GM23338 (cell line): ENCODE measurements at regions not wholly inside any gene's neighbourhood (a gene's known extent, or its start where the extent isn't known, plus 50 kb on each side); places are given as distances from the start of the nearest gene placed in this dataset.

Source experiments
- ATAC-seq: fragments of 200-7000 bp; cut with Tn5 transposase; 3 replicates; pipeline ENCODE4 v1.9.1; 2020
- DNase-seq: peaks from one replicate; pipeline ENCODE4 v3.0.0-alpha.2; 2015; ENCODE audit warnings: low spot score
- H2AFZ ChIP-seq: fragments of 200-600 bp; sonication (generic); 2 replicates; pipeline ENCODE4 v1.8.0; 2016; ENCODE audit warnings: antibody characterized with exemption, mild to moderate bottlenecking, moderate library complexity
- H3F3A ChIP-seq: fragments of 200-600 bp; sonication (generic); replicated peaks from 2 replicates; pipeline ENCODE4 v1.8.0; 2017; ENCODE audit warnings: antibody characterized with exemption, mixed run types, low read depth
- H3K27ac ChIP-seq: fragments of 200-600 bp; sonication (generic); 2 replicates; pipeline ENCODE4 v1.6.1; 2016; ENCODE audit warnings: low read depth
- H3K27me3 ChIP-seq: fragments of 200-600 bp; sonication (generic); 2 replicates; pipeline ENCODE4 v1.8.0; 2016; ENCODE audit warnings: mild to moderate bottlenecking, mixed run types, moderate library complexity; ENCODE audit not compliant: insufficient read depth
- H3K36me3 ChIP-seq: fragments of 200-600 bp; sonication (generic); 2 replicates; pipeline ENCODE4 v1.8.0; 2016; ENCODE audit warnings: mild to moderate bottlenecking; ENCODE audit not compliant: insufficient read depth
- H3K4me1 ChIP-seq: fragments of 200-600 bp; sonication (generic); 2 replicates; pipeline ENCODE4 v1.8.0; 2016; ENCODE audit warnings: mild to moderate bottlenecking, moderate library complexity; ENCODE audit not compliant: insufficient read depth
- H3K4me2 ChIP-seq: fragments of 200-600 bp; sonication (generic); 2 replicates; pipeline ENCODE4 v1.7.1; 2017; ENCODE audit warnings: mixed run types
- H3K4me3 ChIP-seq: fragments of 200-600 bp; sonication (generic); 2 replicates; pipeline ENCODE4 v1.6.1; 2016; ENCODE audit warnings: mixed run types
- H3K79me2 ChIP-seq: fragments of 200-600 bp; sonication (generic); replicated peaks from 2 replicates; pipeline ENCODE4 v1.8.0; 2017; ENCODE audit warnings: mild to moderate bottlenecking; ENCODE audit not compliant: insufficient read depth
- H3K9me2 ChIP-seq: fragments of 200-600 bp; sonication (generic); 2 replicates; pipeline ENCODE4 v1.8.0; 2017; ENCODE audit not compliant: insufficient read depth
- H4K20me1 ChIP-seq: fragments of 200-600 bp; sonication (generic); replicated peaks from 2 replicates; pipeline ENCODE4 v1.8.0; 2017; ENCODE audit warnings: mild to moderate bottlenecking; ENCODE audit not compliant: insufficient read depth
- H3K27ac Mint-ChIP-seq: 2 replicates; pipeline ENCODE4 v1.8.0; 2020; ENCODE audit warnings: inconsistent platforms, mild to moderate bottlenecking, moderate library complexity, mixed read lengths
- H3K27me3 Mint-ChIP-seq: 3 replicates; pipeline ENCODE4 v1.8.0; 2022; ENCODE audit warnings: low read depth, mild to moderate bottlenecking, moderate library complexity, mixed read lengths, inconsistent platforms; ENCODE audit not compliant: insufficient read depth, poor library complexity
- H3K36me3 Mint-ChIP-seq: 3 replicates; pipeline ENCODE4 v1.8.0; 2021; ENCODE audit warnings: low read depth, mild to moderate bottlenecking, inconsistent platforms, moderate library complexity, mixed read lengths
- H3K4me1 Mint-ChIP-seq: 3 replicates; pipeline ENCODE4 v1.8.0; 2020; ENCODE audit warnings: mild to moderate bottlenecking, inconsistent platforms, mixed read lengths
- H3K4me3 Mint-ChIP-seq: 3 replicates; pipeline ENCODE4 v1.8.0; 2021; ENCODE audit warnings: moderate library complexity, mild to moderate bottlenecking, inconsistent platforms, mixed read lengths
- H3K9me3 Mint-ChIP-seq: 3 replicates; pipeline ENCODE4 v1.8.0; 2020; ENCODE audit warnings: moderate library complexity, mild to moderate bottlenecking, inconsistent platforms, mixed read lengths
- CREB1 ChIP-seq: fragments of 250-450 bp; sonication (Bioruptor Pico); IDR thresholded peaks from 2 replicates; pipeline ENCODE4 v1.5.0; 2020; ENCODE audit warnings: low read depth, mild to moderate bottlenecking, moderate library complexity
- ETS1 ChIP-seq: IDR thresholded peaks from 2 replicates; pipeline ENCODE4 v1.6.1; 2016; ENCODE audit warnings: antibody characterized with exemption
- EZH2 ChIP-seq: fragments of 200-600 bp; sonication (generic); IDR thresholded peaks from one replicate; pipeline ENCODE4 v1.8.0; 2017; ENCODE audit warnings: antibody characterized with exemption, mild to moderate bottlenecking, low read depth; ENCODE audit not compliant: unreplicated experiment
- EZH2phosphoT487 ChIP-seq: fragments of 200-600 bp; sonication (generic); IDR thresholded peaks from one replicate; pipeline ENCODE4 v1.8.1; 2018; ENCODE audit warnings: antibody characterized with exemption; ENCODE audit not compliant: unreplicated experiment
- JUNB ChIP-seq: IDR thresholded peaks from one replicate; pipeline ENCODE4 v1.6.1; 2016; ENCODE audit warnings: antibody characterized with exemption; ENCODE audit not compliant: unreplicated experiment
- NANOG ChIP-seq: IDR thresholded peaks from 2 replicates; pipeline ENCODE4 v1.6.1; 2016; ENCODE audit warnings: antibody characterized with exemption, borderline replicate concordance
- POLR2AphosphoS5 ChIP-seq: IDR thresholded peaks from 2 replicates; pipeline ENCODE4 v1.6.1; 2016; ENCODE audit warnings: antibody characterized with exemption, low read depth
- REST ChIP-seq: IDR thresholded peaks from one replicate; pipeline ENCODE4 v1.6.1; 2018; ENCODE audit warnings: antibody characterized with exemption; ENCODE audit not compliant: unreplicated experiment
- STAT1 ChIP-seq: IDR thresholded peaks from one replicate; pipeline ENCODE4 v1.6.1; 2016; ENCODE audit warnings: antibody characterized with exemption; ENCODE audit not compliant: unreplicated experiment
- ZNF114 ChIP-seq: fragments of 250-450 bp; sonication (Bioruptor Pico); IDR thresholded peaks from 2 replicates; pipeline ENCODE4 v1.5.0; 2020; ENCODE audit warnings: mild to moderate bottlenecking, moderate library complexity
- ZNF331 ChIP-seq: fragments of 250-450 bp; sonication (Bioruptor Pico); IDR thresholded peaks from 2 replicates; pipeline ENCODE4 v1.5.0; 2020; ENCODE audit warnings: low read depth, mild to moderate bottlenecking, moderate library complexity
- TF ChIP-seq, protein P1 (sequence below), 2 experiments: fragments of 200-600 bp in 1 of 2; sonication (generic) in 1 of 2; conservative IDR thresholded peaks; 2 replicates each; pipeline versions ENCODE4 v1.5.1 to v1.6.1; 2016 to 2017; ENCODE audit warnings: antibody characterized with exemption in 2 of 2, low read depth in 2 of 2, mild to moderate bottlenecking in 2 of 2, moderate library complexity in 1 of 2

- no peak for TF ChIP-seq REST
- TF ChIP-seq, protein P1, sequence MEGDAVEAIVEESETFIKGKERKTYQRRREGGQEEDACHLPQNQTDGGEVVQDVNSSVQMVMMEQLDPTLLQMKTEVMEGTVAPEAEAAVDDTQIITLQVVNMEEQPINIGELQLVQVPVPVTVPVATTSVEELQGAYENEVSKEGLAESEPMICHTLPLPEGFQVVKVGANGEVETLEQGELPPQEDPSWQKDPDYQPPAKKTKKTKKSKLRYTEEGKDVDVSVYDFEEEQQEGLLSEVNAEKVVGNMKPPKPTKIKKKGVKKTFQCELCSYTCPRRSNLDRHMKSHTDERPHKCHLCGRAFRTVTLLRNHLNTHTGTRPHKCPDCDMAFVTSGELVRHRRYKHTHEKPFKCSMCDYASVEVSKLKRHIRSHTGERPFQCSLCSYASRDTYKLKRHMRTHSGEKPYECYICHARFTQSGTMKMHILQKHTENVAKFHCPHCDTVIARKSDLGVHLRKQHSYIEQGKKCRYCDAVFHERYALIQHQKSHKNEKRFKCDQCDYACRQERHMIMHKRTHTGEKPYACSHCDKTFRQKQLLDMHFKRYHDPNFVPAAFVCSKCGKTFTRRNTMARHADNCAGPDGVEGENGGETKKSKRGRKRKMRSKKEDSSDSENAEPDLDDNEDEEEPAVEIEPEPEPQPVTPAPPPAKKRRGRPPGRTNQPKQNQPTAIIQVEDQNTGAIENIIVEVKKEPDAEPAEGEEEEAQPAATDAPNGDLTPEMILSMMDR (conservative IDR thresholded peaks at IDR 0.05; ENCODE audit: low read depth in 2 of 2): no peak
- no peak for TF ChIP-seq JUNB
- no peak for TF ChIP-seq POLR2AphosphoS5
- no peak for TF ChIP-seq STAT1
- TF ChIP-seq ZNF114 (CRISPR knock-in tag): no peak
- no peak for TF ChIP-seq EZH2
- no peak for TF ChIP-seq ETS1
- TF ChIP-seq ZNF331: no peak
- TF ChIP-seq CREB1 (CRISPR knock-in tag): no peak
- TF ChIP-seq NANOG: no peak
- no peak for TF ChIP-seq EZH2phosphoT487
Observed at GRCh38 chrX:81900522-81900921, 698.6 kb downstream of the SH3BGRL start (continued).

DNA sequence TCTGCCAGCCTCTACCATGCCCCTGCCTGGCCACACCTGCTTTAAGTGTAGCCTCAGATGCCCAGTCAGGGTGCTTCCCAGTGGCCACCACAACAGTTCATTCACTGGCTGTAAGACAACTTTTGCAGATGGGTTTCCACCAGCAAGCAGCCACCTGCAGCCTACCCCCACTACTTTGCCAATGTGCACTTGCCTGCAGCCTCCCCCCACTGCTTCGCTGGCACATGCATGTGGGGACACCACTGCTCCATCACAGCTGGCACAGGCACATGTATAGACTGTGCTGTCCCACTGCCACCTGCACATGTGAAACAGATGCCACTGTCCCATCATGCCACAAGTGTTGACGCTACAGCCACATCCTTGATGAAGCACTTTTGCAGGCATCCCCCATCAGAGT is 723.9 kb downstream of the SH3BGRL start:
- Histone ChIP-seq H3K4me3 (no peak overlapping the region), H3F3A (no peaks in the 10 kb centered on the region), H2AFZ (no peak overlapping the region), H3K27ac (no peak overlapping the region), H3K4me2 (no peak overlapping the region), H3K79me2 (no peaks in the 10 kb centered on the region), H3K9me2 (no peaks in the 10 kb centered on the region), H3K36me3 (no peaks in the 10 kb centered on the region), H3K4me1 (no peaks in the 10 kb centered on the region), H3K27me3 (no peaks in the 10 kb centered on the region), H4K20me1 (no peaks in the 10 kb centered on the region)
- Mint-ChIP-seq H3K9me3 (peaks cover 27% of the 10 kb centered on the region), H3K27me3 (no peaks in the 10 kb centered on the region), H3K27ac (no peak overlapping the region), H3K4me1 (no peaks in the 10 kb centered on the region), H3K4me3 (no peak overlapping the region), H3K36me3 (0 out of 3 replicates have a peak, but pooled peaks cover 2% of the 10 kb centered on the region)
- DNase-seq (no peak), ATAC-seq (no peak)
- TF ChIP-seq, protein P1 (conservative IDR thresholded peaks at IDR 0.05; ENCODE audit: low read depth in 2 of 2): no peak
- TF ChIP-seq EZH2phosphoT487 (no peak), STAT1 (no peak), ZNF114 (CRISPR knock-in tag) (no peak), NANOG (no peak), ETS1 (no peak), EZH2 (no peak), JUNB (no peak), POLR2AphosphoS5 (no peak), ZNF331 (no peak), CREB1 (CRISPR knock-in tag) (no peak)
